Mesothelial cell of epicardium (in vitro differentiated cells): ENCODE measurements at regions not wholly inside any gene's neighbourhood (a gene's known extent, or its start where the extent isn't known, plus 50 kb on each side); places are given as distances from the start of the nearest gene placed in this dataset.

Source experiments
- DNase-seq, 2 experiments: peaks; one replicate each; pipeline ENCODE4 v3.0.0; 2021; ENCODE audit warnings: low spot score in 2 of 2; ENCODE audit not compliant: unreplicated experiment in 2 of 2
- H3K27ac Mint-ChIP-seq: 2 replicates; pipeline ENCODE4 v1.8.0; 2021; ENCODE audit warnings: mixed read lengths
- H3K27me3 Mint-ChIP-seq: 2 replicates; pipeline ENCODE4 v1.8.0; 2021; ENCODE audit warnings: low read depth, mixed read lengths
- H3K36me3 Mint-ChIP-seq: 2 replicates; pipeline ENCODE4 v1.8.0; 2021; ENCODE audit warnings: mixed read lengths
- H3K4me1 Mint-ChIP-seq: 2 replicates; pipeline ENCODE4 v1.8.0; 2021; ENCODE audit warnings: mixed read lengths
- H3K4me3 Mint-ChIP-seq: 2 replicates; pipeline ENCODE4 v1.8.0; 2021; ENCODE audit warnings: mild to moderate bottlenecking, moderate library complexity, mixed read lengths
- H3K9me3 Mint-ChIP-seq: 2 replicates; pipeline ENCODE4 v1.8.0; 2021; ENCODE audit warnings: mixed read lengths
- TF ChIP-seq, protein P1 (sequence below): fragments of 200-600 bp; sonication (generic); IDR thresholded peaks from one replicate; pipeline ENCODE4 v1.5.0; 2021; ENCODE audit warnings: antibody characterized with exemption; ENCODE audit not compliant: unreplicated experiment

DNA sequence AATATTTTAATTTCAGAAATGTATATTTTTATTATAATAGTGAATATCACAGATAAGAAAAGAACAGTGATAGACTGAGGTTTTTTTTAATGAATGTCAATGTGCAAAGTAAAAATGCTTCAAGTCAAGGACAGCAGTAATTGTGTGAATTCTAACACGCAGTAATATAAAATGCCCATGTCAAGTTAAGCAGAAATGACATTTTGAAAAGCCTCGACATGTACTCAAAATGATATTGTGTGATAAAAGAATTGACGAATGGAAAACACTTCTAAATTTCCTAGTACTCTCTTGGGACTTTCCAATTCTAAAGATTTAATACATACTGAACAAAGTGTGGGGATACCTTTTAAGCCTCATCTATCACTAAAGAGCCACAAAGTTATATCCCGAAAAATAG, 172.6 kb downstream of the SLITRK6 start:
- no peak for DNase-seq
- H3K9me3 Mint-ChIP-seq = no peaks in the 10 kb centered on the region
- H3K4me3 Mint-ChIP-seq = no peak overlapping the region
- TF ChIP-seq, protein P1, sequence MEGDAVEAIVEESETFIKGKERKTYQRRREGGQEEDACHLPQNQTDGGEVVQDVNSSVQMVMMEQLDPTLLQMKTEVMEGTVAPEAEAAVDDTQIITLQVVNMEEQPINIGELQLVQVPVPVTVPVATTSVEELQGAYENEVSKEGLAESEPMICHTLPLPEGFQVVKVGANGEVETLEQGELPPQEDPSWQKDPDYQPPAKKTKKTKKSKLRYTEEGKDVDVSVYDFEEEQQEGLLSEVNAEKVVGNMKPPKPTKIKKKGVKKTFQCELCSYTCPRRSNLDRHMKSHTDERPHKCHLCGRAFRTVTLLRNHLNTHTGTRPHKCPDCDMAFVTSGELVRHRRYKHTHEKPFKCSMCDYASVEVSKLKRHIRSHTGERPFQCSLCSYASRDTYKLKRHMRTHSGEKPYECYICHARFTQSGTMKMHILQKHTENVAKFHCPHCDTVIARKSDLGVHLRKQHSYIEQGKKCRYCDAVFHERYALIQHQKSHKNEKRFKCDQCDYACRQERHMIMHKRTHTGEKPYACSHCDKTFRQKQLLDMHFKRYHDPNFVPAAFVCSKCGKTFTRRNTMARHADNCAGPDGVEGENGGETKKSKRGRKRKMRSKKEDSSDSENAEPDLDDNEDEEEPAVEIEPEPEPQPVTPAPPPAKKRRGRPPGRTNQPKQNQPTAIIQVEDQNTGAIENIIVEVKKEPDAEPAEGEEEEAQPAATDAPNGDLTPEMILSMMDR = no peak
- H3K4me1 Mint-ChIP-seq = peaks cover 6% of the 10 kb centered on the region
- H3K27me3 Mint-ChIP-seq = no peaks in the 10 kb centered on the region
- no peaks in the 10 kb centered on the region for H3K36me3 Mint-ChIP-seq
- no peak overlapping the region for H3K27ac Mint-ChIP-seq

DNA sequence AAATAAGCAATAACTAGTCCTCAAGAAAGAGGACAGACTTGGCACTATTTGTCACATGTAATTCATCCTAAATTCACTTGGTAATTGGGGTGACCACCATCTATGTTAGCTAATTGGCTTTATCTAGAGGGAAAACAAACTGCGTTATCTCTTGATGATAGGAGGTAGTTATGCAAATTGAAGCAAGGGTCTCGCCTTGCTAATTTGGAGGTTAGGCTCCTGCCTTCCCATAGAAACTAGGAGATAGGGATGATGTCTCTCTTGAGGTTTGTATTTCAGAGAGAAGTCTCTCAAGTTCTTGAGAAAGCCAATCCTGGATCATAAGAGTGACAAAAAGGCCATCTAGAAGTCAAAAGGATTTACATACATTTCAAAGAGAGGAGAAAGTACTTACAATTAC, 179.9 kb downstream of the SLITRK6 start:
- no peaks in the 10 kb centered on the region for H3K27me3 Mint-ChIP-seq
- peaks cover 4% of the 10 kb centered on the region for H3K9me3 Mint-ChIP-seq
- no peaks in the 10 kb centered on the region for H3K36me3 Mint-ChIP-seq
- no peak for DNase-seq
- H3K4me3 Mint-ChIP-seq = no peak overlapping the region
- H3K27ac Mint-ChIP-seq = no peak overlapping the region
- TF ChIP-seq, protein P1 = no peak
- H3K4me1 Mint-ChIP-seq = peaks cover 5% of the 10 kb centered on the region

DNA sequence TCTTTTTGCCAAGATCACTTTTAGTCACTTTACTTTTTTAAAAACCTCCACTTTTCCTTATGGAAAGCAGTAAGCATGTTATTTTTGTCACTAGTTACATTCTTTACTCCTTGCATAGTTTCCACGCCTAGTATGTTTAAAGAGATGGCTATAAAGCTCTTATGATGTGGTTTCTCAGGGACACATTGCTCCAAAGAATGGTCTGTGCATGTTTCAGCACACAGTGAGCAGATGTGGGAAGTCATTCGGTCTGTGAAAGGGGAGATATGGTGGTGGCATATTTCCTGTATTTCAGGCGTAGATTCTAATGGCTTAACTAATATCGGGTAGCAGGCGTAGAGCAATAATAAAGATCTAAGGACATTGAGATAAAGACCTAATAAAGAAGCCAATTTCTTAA, 180.7 kb downstream of the SLITRK6 start:
- TF ChIP-seq, protein P1 = no peak

DNA sequence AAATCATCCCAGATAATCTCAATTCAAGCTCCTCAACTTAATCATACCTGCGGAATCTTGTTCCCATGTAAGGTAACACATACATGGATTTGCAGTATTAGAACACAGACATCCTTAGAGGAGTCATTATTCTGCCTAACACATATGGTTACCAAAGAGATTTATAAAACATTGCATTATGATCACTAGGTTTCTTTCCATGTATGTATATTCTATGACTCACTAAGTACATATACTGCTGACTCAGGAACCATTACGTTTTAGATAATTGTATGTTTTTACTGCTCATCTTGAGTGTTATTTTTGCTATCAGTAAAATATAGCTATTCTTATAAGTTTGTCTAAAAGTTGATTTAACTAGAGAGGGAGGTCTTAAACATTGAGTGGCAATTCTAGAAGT, 182.9 kb downstream of the SLITRK6 start:
- TF ChIP-seq, protein P1 = no peak
- H3K27me3 Mint-ChIP-seq = no peaks in the 10 kb centered on the region
- no peaks in the 10 kb centered on the region for H3K36me3 Mint-ChIP-seq
- H3K4me3 Mint-ChIP-seq = no peak overlapping the region
- H3K9me3 Mint-ChIP-seq = peaks cover 4% of the 10 kb centered on the region
- H3K4me1 Mint-ChIP-seq = peaks cover 2% of the 10 kb centered on the region
- no peak for DNase-seq
- no peak overlapping the region for H3K27ac Mint-ChIP-seq

More for the DNA sequence above, 180.7 kb downstream of the SLITRK6 start:
- peaks cover 4% of the 10 kb centered on the region for H3K9me3 Mint-ChIP-seq
- H3K27me3 Mint-ChIP-seq = no peaks in the 10 kb centered on the region
- peaks cover 5% of the 10 kb centered on the region for H3K4me1 Mint-ChIP-seq
- no peaks in the 10 kb centered on the region for H3K36me3 Mint-ChIP-seq
- DNase-seq = no peak
- no peak overlapping the region for H3K27ac Mint-ChIP-seq
- no peak overlapping the region for H3K4me3 Mint-ChIP-seq

DNA sequence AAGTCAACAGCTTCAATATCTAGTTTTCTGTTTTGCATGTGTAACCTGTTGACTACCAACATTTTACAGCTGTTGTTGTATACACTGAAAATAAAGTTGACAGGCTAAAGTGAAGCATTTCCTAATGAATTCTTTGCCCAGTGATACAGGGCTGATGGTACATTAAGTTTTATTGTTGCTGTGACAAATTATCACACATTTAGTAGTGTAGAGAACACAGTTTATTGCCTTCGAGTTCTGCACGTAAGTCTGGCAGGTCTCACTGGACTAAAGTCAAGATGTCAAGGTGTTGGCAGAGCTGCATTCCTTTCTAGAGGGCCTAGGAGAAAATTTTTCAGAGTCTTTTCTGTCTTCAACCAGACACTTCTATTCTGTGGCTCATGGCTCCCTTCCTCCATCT, 184.2 kb downstream of the SLITRK6 start:
- TF ChIP-seq, protein P1 = no peak
- Mint-ChIP-seq H3K4me3 (no peak overlapping the region), H3K27me3 (no peaks in the 10 kb centered on the region), H3K9me3 (peaks cover 4% of the 10 kb centered on the region), H3K27ac (no peak overlapping the region), H3K36me3 (no peaks in the 10 kb centered on the region), H3K4me1 (peaks cover 2% of the 10 kb centered on the region)
- no peak for DNase-seq

DNA sequence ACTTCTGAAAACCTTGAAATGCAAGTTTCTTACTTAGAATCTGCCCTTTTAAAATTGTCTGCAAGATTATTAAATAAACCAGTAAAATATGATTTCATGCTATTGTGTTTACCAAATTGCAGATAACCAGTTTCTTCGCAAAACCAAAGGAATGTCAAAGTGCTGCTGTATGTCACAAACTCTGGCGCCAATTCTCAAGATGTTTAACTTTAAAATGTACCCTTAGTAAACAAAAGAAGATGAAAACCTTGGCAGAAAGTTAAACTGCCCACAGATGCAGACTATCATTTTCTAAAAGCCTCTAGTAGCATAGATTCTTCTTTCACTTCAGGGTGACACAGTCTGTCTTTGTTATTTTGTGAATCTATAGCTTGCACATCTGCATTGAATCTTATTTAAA, 189.2 kb downstream of the SLITRK6 start:
- H3K9me3 Mint-ChIP-seq = peaks cover 5% of the 10 kb centered on the region
- H3K4me3 Mint-ChIP-seq = no peak overlapping the region
- H3K27me3 Mint-ChIP-seq = no peaks in the 10 kb centered on the region
- no peak overlapping the region for H3K27ac Mint-ChIP-seq
- H3K4me1 Mint-ChIP-seq = peaks cover 2% of the 10 kb centered on the region
- H3K36me3 Mint-ChIP-seq = no peaks in the 10 kb centered on the region
- no peak for DNase-seq
- TF ChIP-seq, protein P1 = no peak
